Activated CD4-positive, alpha-beta T cell treated with anti-CD3 and anti-CD28 coated beads for 48 hours (primary cell): ENCODE measurements at regions not wholly inside any gene's neighbourhood (a gene's known extent, or its start where the extent isn't known, plus 50 kb on each side); places are given as distances from the start of the nearest gene placed in this dataset.
A peak's percentile ranks its signal among the peaks of the same experiment; 100 is the strongest.

Experiments
- DNase-seq: peaks from one replicate; pipeline ENCODE4 v3.0.0-alpha.2; 2020

DNA sequence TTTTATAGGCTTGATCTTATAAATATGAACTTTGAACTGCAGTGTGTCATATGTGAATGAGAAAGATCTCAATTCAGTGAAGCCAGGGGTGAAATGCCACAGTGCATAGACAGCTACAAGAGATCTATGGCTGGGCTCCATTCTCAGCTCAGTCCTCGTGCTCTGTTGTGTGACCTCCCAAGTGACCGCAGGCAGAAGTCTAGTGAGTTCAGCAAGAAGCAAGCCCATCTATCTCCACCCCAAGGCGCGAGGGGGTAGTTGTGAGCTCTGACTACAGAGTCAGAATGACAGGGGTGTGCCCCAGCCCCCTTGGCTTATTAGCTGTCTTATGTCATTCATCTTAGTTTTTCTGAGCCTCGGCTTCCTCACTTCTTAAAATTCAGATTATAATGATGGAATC lies 378.3 kb downstream of the FBXW7 start:
- DNase-seq, result no peak

DNA sequence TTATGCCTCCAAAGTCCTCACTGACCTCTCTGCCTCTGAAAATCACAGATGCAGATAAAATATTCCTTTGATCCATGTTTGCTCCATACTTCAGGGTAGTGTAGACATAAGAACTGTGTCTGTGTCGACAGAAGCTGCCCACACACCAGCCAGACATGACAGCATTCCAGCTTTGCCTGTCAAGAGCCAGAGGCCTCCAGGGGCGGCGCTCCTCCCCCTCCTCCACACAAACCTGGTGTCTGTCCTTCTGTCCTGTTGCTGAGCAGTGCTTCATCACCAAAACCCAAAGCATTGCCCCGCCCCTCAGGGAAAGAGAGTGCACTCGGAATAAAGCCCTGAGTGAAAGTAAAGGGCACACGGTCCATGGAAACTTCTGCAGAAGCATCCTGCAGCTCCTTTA lies 379.4 kb downstream of the FBXW7 start:
- DNase-seq, result no peak

DNA sequence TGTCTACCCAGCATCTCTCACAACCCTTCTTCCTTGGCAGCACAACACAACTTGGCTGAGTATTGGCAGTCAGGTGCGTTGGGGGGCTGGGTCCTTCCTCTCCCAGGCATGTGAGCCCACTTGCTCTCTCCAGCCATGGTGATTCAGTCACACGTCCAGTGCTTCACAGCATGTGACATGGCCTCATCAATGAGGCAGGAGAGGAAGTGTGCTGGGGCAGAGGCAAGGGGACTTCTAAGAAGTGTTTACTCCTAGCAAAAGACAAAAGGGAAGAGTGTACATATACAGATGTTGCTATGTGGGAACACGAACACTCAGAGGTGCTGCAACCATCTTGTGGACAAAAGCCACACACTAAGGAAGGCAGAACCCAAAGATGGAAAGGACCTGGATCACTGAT lies 380.8 kb downstream of the FBXW7 start:
- DNase-seq, result no peak

DNA sequence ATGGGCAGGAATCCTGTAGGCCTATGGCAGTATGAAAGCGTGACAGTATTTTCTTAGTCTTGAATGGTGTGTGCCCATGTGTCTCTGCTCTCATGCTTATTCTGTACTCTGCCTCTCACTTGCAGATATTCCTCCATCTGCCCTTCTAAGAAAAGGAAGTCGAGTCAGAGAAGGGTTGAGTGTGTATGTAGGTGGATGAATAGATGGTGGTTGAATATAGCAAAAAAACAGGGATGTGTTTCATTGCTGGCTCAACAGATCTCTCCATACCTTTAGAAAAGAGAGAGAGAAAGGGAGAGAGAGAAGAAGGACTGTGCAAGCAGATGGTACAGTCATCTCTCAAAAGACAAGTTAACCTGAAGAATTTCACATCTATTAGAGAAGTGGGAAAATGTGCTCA lies 381.5 kb downstream of the FBXW7 start:
- DNase-seq, result no peak

DNA sequence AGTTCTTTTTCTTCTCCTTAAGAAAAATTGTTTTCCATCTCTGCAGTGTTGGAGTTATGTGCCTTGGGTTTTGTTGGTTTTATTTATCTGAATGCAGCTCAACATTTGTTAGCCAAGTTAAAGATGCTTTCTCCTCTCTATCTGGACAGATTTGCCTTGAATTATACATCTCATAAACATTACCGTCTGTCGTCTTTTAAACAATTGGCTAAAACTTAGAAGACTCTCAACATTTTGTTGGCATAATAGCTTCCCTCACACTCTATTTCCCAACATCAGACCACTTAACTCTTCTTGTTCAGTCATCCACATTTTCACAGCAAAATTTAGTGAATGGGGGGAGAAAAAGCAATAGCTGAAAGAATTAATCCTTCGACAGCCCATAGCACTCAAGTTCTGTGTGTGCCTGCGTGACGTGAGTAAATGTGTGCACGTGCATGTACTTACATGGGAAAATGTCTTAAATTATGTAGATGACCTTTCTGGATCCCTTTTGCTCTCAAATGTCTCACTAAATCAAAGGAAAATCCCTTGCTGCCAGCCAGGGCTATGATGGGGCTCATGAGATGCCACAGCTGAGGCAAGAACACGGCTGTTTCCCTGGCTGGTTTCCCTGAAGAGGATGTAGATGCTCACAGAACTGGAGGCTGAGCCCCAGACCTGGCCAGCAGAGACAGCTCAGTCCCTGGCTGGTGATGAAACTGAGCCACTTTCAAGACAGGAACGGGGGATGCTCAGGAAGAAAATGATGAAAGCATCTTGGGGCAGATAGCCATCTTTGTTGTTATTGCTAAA lies 382.2 kb downstream of the FBXW7 start:
- DNase-seq, result no peak

DNA sequence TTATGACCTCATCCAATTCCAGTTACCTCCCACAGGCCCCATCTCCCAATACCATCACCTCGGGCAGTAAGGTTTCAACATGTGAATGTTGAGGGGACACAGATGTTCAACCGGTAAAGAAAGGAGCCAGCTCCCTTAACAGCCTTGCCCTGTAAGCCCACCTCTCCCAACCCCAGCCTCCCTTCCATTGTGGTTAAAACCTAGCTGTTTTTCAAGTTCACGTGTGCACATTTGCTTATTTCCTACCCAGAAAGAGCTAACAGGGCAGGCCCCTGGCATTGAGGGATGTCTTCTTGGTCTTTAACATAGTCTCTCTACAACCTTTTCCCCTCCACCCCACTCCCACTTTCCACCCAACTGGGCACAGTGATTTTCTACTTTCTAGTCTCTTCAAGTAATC lies 385.7 kb downstream of the FBXW7 start:
- DNase-seq, result no peak

DNA sequence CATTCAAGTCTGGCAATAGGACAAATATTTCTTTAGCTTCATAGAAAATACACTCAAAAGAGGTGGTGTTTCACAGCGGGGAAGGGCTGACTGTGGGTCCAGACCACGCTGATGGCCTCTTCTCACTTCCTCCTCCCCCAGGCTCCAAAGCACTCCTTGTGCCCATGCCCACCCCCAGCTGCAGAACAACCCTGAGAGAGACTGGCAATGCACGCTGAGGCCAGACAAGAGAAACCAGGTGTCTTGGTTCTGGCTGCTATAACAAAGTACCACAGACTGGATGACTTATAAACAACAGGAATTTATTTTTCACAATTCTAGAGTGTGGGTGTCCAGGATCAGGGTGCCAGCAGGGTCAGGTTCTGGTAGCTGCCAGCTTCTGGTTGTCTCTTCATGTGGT lies 386.1 kb downstream of the FBXW7 start:
- no peak for DNase-seq

DNA sequence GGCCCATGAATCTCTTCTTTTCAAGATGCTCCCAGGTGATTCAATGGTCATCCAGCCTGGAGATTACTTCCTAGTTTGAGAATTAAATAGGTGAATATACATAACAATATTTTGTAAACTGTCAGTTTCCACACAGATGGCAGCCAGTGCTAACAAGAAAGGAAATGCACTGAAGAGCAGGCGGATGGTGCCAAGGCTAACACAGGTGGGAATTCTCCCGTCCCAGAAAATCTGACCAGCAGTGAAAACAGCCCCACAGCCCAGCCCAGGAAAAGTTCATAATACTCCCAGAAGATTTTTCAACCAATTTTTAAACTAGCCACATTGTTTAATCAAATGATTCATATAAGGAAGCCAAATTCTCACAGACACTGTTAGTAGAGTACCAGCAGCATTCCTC lies 387.2 kb upstream of the GATB start:
- no peak for DNase-seq

DNA sequence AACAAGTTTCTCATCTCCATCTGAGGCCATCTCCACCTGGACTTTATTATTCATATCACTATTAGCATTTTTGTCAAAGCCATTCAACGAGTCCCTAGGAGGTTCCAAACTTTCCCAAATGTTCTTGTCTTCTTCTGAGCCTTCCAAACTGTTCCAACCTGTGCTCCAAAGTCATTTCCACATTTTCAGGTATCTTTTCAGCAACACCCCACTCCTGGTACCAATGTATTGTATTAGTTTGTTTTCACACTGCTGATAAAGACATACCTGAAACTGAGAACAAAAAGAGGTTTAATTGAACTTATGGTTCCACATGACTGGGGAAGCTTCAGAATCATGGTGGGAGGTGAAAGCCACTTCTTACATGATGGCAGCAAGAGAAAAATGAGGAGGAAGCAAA lies 385.4 kb upstream of the GATB start:
- DNase-seq, result no peak

DNA sequence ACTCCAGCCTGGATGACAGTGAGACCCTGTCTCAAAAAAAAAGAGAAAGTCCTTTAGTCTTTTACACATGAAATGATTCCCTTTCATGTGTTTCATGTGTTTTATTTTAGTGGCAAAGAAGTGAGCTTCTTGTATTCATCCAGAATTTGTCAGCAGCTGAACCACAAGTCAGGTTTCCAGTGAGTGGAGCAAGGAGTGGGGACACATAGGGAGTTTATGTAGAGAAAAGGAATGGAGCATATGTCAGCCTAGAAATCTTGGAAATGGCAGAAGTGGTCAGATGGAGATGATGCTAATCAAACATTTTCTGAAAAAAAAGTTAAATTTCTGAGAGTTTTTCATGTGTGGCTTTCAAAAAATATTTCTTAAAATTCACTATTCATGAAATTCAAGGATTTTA lies 383.0 kb upstream of the GATB start:
- DNase-seq, result no peak

DNA sequence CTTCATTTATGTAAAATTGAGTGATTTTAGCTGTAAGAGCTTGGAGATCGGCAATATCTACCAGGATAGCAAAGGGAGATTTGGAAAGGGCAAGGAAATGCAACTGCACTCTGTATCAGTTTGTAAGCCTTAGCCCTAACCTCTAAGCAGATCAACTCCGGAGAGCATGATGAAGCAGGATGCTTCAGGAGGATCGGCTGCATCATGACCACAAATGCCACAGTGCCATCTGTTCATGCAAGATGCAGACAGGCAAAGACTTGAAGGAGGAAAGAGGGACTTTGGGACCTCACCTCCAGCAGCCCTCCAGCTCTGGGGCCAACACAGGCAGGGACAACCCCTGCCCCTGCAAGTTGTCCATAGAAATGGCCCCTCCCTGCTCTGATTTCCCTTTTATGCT lies 377.6 kb upstream of the GATB start:
- DNase-seq, result peak; percentile 13

DNA sequence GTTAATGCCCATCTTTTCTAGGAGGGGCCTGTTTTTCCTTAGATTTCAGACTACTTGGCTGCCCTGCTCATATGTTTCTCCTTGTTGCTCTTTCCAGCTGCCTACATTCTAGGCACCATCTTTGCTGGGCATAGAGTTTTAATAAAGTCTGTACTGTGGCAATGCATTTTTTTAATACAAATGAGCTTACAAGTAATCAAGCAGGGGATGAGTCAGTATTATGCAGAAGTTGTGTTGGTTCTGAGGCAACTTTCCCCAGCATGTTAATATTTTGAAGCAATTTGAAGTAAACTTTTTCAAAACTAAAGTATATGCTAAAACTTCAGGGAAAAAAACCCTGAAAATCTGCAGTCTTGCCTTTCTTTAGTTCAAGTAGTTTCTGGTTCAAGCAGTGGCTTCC lies 372.0 kb upstream of the GATB start:
- no peak for DNase-seq

DNA sequence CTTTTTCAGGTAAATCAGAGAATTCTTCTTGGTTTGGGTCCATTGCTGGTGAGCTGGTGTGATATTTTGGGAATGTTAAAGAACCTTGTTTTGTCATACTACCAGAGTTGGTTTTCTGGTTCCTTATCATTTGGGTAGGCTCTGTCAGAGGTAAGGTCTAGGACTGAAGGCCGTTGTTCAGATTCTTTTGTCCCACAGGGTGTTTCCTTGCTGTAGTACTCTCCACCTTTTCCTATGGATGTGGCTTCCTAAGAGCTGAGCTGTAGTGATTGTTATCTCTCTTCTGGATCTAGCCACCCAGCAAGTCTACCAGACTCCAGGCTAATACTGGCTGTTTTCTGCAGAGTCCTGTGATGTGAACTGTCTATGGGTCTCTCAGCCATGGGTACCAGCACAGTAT lies 367.5 kb upstream of the GATB start:
- no peak for DNase-seq

DNA sequence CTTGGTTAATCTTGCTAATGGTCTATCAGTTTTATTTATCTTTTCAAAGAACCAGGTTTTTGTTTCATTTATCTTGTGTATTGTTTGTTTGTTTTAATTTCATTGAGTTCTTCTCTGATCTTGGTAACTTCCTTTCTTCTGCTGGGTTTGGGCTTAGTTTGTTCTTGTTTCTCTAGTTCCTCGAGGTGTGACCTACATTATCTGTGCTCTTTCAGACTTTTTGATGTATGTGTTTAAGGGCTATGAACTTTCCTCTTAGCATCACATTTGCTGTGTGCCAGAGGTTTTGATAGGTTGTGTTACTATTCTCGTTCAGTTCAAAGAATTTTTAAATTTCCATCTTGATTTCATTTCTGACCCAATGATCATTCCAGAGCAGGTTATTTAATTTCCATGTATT lies 365.4 kb upstream of the GATB start:
- no peak for DNase-seq

DNA sequence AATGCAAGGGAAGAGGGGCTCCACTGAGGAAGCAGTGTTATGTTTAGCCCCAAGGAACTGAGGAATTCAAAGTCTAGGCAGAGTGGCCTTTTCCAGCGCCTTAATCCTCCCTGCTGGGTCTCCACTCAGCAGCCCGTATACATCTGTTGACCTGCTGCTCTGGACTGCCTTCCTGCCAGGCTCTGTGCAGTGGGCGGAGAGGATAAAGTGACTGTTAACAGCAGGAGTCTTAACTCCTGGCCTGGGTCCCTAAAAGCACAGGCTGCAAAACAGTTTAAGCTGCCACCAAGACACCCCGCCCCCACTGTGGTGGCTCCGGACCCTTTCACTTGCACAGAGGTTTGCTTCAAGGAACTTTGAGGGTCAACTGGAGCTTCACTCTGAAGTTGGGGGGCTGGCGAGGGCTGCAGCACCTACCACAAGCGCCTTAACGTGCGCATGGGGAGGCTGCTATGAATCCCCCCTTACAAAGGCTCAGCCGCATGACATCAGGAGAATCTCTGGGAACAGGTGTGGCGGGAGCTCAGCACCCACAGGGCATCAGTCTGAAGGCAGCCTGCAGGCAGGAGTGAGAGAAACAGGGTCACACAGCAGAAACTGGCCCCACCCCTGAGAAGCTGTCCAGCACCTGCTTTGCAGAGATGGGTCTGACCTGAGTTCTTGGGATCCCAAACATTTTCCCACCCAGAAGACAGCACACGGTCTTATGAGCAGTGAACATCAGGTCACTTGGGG lies 358.2 kb upstream of the GATB start:
- DNase-seq, result no peak

DNA sequence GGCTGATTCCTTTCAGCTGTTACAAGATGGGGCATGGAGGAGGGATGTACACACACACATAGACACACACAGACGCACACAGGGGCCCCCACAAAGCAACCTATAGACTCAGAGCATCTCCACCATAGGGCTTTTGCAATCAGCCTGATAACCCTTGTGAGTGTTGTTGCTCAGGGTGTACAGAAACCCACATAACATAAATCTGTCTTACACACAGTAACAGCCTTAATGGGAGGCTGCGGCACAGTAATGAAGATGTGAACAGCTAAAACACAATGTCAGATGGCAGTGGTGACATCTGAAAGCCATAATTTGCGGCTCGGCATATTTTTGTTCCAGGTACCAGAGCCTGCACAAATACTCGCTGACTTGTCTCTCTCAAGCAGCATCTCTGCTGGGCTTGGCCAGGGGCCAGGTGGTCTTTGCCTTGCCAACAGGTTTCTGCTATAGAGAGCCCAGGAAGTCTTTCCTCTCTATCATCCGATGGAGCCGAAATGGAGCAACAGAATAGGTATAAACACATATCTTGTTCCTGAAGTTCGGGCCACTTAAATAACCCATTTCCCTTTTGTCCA lies 357.2 kb upstream of the GATB start:
- DNase-seq, result no peak

DNA sequence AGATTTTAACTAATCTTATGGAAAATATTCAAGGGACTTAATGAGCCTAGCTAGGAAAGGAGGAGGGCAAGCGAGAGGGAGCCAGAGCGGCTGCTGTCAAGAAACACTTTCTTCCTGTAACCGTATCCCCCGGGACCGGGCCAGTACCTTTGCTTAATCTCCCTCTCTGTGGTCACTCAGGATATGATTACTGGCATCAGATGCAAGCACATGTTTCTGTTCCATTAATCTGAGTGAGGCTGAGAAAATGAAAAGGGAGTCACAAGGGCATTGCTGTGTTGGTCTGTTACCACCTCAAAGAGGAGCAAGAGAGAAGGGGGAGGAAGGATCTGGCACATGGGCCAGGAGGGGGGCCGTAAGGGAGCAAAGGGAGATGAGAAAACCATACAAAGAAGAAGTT lies 356.7 kb upstream of the GATB start:
- DNase-seq, result no peak

DNA sequence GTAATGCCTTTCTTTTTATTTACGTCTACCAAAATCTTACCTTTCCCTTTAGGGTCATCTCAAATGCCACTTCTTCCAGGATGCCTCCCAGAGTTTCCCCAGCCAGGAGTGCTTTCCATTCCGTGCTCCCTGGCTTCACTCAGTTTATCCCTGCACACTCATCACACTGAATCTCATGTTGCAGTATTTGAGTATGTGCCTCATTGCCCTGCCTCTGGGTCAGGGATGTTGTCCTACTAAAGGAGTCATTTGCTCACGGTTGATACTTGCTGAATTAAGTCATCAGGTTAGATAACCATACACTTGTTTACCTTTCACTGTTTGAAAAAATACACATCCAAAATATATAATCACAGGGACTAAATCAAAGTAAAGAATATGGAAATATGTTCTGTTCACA lies 356.2 kb upstream of the GATB start:
- DNase-seq, result no peak

DNA sequence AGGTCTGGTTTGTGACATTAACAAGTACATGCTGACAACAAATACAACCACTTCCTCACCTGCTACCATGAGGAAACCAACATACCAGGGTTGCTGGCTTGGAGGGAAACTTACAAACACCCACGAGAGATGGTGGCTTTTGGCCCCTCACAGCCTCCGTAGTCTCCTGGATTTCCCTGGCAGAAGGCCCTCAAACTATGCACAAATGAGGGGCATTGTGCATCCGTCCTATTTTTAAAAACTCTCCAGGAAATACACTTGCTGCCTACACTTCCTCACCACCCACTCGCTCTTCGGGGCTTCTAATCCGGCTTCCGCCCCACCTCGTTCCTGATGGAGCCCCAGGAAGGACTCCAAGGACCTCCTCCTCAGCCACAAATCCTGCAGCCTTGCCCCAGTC lies 355.0 kb upstream of the GATB start:
- DNase-seq, result peak; percentile 48

DNA sequence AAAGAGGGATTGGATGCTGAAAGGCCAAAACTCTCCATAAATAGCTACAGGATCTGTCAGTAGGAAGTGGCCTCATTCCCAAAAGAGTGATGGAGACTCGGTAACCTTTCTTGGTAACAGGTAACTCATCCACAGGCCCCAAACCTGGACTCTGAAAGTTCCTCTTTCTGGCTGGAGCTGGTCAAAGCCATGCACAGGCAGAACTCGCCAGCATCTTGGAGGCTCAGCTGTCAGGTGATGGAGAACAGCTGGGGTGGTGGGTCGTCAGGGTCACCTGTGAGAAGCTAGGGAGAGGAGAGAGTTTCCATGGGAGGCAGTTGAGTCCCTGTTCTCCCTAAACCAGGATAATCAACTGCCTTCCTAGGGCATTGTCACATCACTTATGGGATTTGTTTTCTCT lies 354.3 kb upstream of the GATB start:
- no peak for DNase-seq

DNA sequence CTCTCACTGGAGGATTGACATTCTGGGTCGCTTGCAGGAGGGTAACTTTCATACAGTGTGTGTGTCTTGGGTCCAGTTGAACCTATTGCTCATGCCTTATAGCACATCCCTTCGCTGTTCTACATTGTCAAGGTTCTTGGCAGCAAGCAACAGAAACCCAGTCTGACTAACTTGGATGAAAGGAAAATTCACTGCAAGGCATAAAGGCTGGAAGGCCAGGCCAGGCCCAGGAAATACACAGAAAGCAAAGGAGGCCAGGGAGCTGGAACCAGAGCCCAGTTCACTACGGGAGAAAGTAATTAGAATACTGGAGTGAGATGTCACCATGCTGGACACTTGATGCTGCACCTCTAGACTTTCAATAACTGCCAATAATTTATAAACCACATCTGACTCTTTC lies 353.8 kb upstream of the GATB start:
- no peak for DNase-seq

DNA sequence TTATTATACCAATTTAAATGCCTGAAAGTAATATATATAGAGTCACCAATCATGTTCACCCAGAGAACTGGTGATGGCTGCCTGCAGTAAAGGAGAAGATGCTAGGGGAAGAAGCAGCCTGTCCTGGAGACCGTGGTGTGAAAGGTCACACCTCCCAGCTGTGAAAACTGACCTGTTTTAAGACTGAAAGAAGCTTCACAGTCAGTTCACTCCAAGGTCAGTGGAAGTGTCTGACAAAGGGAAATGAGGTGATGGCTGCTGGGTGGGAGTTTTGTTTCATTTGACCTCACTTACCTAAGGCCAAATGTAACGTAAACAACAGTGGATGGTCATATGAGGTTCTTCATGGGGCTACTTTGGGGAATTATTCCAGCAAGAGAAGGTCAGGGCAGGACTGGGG lies 352.1 kb upstream of the GATB start:
- DNase-seq, result no peak

DNA sequence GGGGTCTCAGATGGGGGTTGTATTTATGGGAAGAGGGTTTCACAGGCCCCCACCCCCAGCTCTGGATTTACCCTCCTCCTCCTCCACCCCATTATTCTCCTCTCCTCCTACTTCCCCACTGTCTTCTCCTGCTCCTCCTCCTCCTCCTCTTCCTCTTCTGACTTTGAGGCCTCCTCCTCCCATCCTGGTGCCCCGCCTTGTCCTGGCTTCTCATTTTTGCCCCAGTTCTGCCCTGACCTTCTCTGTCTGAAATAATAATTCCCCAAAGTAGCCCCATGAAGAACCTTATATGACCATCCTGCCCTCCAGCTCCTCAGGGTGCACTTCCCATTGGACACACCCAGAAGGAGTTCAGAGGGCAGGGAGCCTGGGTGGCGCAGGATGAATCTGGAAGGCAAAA lies 351.4 kb upstream of the GATB start:
- no peak for DNase-seq

DNA sequence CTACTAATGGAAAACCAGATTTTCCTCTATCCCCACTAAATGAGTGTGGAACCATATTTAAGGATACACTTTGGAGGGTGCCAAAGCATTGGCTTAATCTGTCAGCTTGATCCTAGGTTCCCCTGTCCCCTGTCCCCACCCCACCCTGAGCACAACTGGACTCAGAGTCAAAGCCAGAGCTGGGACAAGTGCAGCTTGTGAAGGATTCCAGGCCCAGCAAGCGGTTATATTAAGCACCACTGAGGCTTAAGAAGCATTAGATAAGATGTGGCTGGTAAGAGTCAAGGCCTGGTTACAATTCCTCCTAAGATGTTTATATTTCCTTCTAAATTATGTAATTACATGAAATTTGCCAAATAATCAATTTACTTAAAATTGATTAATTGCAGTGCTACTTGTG lies 350.0 kb upstream of the GATB start:
- DNase-seq, result no peak
